ENCODE measurements at regions not wholly inside any gene's neighbourhood (a gene's known extent, or its start where the extent isn't known, plus 50 kb on each side); places are given as distances from the start of the nearest gene placed in this dataset.

GRCh38 chr5:85225388-85225787, 840.7 kb upstream of the EDIL3 start (continued):
- no peak for TF ChIP-seq KDM5A (IDR thresholded peaks at IDR 0.05; ENCODE audit: low read length)
- no peak for TF ChIP-seq KDM1A (IDR thresholded peaks at IDR 0.05; ENCODE audit: borderline replicate concordance, low read length)
- no peak for TF ChIP-seq CHD2 (IDR thresholded peaks at IDR 0.05; ENCODE audit: low read length)

Measured in H1 (cell line).